ENCODE measurements at regions not wholly inside any gene's neighbourhood (a gene's known extent, or its start where the extent isn't known, plus 50 kb on each side); places are given as distances from the start of the nearest gene placed in this dataset.

DNA sequence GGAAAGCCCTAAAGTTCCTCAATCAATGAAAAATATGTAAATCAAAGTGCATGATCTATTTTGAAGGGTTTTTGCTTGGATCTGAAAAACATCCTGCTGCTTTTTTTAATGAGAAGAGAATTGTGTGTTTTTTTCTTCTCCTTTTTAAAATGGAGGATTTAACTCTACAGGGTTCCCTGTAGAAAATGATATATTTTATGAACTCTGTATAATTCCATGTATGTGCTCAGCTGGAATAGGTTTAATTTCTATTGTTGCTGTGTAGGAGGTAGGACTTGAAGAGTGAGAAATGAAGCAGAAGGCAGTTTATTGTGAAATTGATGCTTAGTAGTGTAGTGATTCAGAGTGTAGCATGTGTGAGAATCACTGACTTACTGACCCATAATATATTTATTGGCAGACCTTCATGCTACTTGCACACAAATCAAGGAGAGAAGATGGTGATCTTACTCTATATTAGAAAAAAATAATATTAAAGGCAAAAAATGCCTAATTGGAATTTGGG is 286.8 kb upstream of the FSTL5 start:
- H3K4me3 ChIP-seq (ENCODE audit: control insufficient read depth, low read depth, low read length) = no peak overlapping the region
- TF ChIP-seq, protein P1, sequence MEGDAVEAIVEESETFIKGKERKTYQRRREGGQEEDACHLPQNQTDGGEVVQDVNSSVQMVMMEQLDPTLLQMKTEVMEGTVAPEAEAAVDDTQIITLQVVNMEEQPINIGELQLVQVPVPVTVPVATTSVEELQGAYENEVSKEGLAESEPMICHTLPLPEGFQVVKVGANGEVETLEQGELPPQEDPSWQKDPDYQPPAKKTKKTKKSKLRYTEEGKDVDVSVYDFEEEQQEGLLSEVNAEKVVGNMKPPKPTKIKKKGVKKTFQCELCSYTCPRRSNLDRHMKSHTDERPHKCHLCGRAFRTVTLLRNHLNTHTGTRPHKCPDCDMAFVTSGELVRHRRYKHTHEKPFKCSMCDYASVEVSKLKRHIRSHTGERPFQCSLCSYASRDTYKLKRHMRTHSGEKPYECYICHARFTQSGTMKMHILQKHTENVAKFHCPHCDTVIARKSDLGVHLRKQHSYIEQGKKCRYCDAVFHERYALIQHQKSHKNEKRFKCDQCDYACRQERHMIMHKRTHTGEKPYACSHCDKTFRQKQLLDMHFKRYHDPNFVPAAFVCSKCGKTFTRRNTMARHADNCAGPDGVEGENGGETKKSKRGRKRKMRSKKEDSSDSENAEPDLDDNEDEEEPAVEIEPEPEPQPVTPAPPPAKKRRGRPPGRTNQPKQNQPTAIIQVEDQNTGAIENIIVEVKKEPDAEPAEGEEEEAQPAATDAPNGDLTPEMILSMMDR (IDR thresholded peaks at IDR 0.05; ENCODE audit: control insufficient read depth, insufficient read depth, low read depth, low read length, missing control alignments) = no peak

DNA sequence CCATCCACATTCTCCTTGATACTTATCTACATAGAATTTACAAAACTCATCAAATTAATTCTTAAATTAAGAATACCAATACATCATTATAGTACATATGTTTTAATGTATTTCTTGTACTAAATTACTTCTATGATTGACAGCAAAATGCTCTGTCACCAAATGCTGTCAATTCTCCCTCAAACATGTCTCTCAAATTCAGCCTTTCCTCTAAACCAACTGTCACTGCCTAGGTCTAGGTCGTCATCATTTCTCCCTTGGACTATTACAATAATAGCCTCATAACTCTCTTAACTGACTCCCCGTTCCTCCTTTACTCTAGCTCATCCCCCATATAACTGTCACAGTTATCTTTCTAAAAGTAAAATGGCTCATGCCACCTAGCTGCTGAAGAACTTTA is 279.7 kb upstream of the FSTL5 start:
- no peak for DNase-seq (ENCODE audit: low read depth)
- TF ChIP-seq, protein P1 (IDR thresholded peaks at IDR 0.05; ENCODE audit: control insufficient read depth, insufficient read depth, low read depth, low read length, missing control alignments) = no peak
- no peak overlapping the region for H3K4me3 ChIP-seq (ENCODE audit: control insufficient read depth, low read depth, low read length)

More for the DNA sequence above, 286.8 kb upstream of the FSTL5 start:
- DNase-seq (ENCODE audit: low read depth) = no peak

DNA sequence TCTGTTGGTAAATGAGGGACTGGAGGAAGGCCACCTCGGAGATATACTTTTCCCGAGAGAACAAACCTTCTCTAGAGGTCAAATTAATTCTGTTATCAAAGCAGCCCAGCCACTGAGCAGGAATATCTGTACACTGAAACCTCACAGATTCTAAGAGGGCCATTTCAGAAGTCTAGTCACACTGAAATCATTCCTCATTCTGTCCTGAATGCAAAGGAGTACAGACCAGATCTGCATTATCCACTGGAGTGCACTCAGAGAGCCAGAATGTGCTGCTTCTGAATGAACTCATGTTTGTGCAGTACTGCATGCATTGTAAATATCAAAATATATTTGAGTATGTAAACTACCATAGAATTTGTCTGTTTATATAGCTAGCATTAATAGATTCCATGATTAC is 278.3 kb upstream of the FSTL5 start:
- no peak for DNase-seq (ENCODE audit: low read depth)
- no peak overlapping the region for H3K4me3 ChIP-seq (ENCODE audit: control insufficient read depth, low read depth, low read length)
- TF ChIP-seq, protein P1 (IDR thresholded peaks at IDR 0.05; ENCODE audit: control insufficient read depth, insufficient read depth, low read depth, low read length, missing control alignments) = no peak

DNA sequence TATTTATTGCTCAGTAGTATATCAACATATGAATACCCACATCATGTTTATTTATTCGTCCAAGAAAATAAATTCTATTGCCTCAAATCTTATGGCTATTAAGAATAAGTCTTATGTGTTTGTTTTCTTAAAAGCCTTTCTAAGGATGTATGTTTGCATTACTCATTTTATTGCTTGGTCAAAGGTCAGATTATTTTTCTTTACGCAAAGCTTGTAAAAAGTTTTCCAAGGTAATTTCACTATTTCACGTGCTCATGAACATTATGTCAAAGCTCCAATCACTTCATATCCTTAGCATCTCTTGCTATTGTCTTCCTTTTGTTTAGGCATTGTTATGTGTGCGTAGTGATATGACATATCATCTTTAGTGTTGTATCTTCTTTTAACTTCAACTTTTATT is 258.5 kb upstream of the FSTL5 start:
- TF ChIP-seq, protein P1 (IDR thresholded peaks at IDR 0.05; ENCODE audit: control insufficient read depth, insufficient read depth, low read depth, low read length, missing control alignments) = no peak
- DNase-seq (ENCODE audit: low read depth) = no peak
- no peak overlapping the region for H3K4me3 ChIP-seq (ENCODE audit: control insufficient read depth, low read depth, low read length)

DNA sequence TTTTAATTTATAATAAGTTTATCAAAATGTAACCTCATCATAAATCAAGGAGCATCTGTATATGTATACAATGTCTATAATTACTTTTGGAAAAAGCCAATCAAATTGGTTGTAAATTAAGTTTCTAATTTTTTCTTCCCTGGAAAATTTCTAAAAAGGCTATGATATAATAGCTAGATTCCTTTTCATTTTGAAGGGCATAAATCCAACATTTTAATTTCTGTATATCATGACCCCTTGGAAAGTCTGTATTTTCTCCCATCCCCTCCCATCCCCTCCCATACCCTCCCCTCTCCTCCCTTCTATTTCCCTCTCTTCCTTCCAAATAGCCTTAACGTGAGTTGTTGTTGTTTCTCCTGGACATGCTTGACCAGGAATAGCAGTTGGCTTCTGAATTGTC is 247.1 kb upstream of the FSTL5 start:
- TF ChIP-seq, protein P1 (IDR thresholded peaks at IDR 0.05; ENCODE audit: control insufficient read depth, insufficient read depth, low read depth, low read length, missing control alignments) = no peak
- no peak overlapping the region for H3K4me3 ChIP-seq (ENCODE audit: control insufficient read depth, low read depth, low read length)
- DNase-seq (ENCODE audit: low read depth) = no peak

DNA sequence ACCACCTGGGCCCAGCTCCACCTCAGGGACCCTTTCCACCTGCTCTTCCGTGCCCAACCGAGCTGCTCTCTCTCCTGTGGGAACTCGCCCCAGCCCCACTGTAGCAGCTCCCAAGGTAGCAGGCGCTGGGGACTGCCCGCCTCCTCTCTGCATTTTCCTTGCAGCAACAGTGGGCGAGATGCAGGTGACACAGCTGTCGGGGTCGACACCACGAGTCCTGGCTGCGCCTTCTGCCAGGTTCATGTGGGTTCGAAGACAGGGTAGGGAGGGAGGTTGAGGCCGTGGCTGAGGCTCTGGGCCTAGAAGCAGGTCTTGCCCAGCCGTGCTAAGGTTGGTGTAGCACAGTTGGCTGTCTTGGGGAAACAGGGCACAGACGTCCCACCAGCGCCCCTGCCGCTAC is 245.2 kb upstream of the FSTL5 start:
- TF ChIP-seq, protein P1 (IDR thresholded peaks at IDR 0.05; ENCODE audit: control insufficient read depth, insufficient read depth, low read depth, low read length, missing control alignments) = no peak
- H3K4me3 ChIP-seq (ENCODE audit: control insufficient read depth, low read depth, low read length) = no peak overlapping the region
- DNase-seq (ENCODE audit: low read depth) = no peak

DNA sequence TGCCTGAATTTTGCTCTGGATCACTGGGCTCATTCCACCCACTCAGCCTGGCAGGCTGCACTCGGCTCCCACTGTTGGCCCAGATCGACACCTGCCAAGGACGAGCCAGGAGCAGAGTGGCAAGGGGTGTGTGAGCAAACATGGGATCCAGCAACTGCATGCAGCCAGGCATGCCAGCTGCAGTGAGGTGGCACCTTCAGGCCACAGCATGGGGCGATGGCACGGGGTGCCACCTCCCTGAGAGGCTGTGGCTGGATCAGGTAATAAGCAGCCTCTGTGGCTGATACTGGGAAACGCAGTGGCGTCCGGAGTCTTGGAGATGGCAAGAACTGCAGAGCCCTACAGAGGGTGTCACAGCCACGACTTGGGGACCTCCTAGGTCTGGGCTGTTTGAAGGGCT is 244.5 kb upstream of the FSTL5 start:
- no peak for DNase-seq (ENCODE audit: low read depth)
- H3K4me3 ChIP-seq (ENCODE audit: control insufficient read depth, low read depth, low read length) = no peak overlapping the region
- TF ChIP-seq, protein P1 (IDR thresholded peaks at IDR 0.05; ENCODE audit: control insufficient read depth, insufficient read depth, low read depth, low read length, missing control alignments) = no peak
